ENCODE measurements at regions not wholly inside any gene's neighbourhood (a gene's known extent, or its start where the extent isn't known, plus 50 kb on each side); places are given as distances from the start of the nearest gene placed in this dataset.

DNA sequence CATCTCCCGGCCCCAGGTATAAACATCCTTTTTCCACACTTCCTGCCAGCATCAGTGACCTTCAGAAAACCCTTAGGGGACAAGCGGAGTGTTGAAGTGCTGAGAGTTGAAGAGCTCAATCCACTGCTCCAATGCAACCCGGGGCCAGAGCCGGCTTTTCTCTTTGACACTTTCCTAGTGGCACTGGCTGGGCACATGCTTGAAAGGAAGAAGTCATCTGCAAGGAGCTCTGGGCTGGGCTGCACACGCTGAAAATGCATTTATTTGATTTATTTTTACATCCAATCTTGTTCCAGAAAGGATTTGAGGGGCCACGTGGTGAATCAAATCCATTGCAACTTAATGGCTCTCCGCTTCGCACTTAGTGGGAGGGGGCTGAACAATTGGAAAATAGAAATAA lies 229.0 kb upstream of the DIO3 start:
- TF ChIP-seq EZH2 (IDR thresholded peaks at IDR 0.05; ENCODE audit: insufficient read depth, poor library complexity, severe bottlenecking) (no peak), EZH2phosphoT487 (IDR thresholded peaks at IDR 0.05; ENCODE audit: insufficient read depth, low read depth) (no peak)
